HG03460 (cell line): ENCODE measurements at regions not wholly inside any gene's neighbourhood (a gene's known extent, or its start where the extent isn't known, plus 50 kb on each side); places are given as distances from the start of the nearest gene placed in this dataset.
"Not testable (repeated sequence)": the region's sequence is repeated elsewhere in the genome, so short reads cannot be mapped to it uniquely, and the experiment has no call there.

Experiments used
- ATAC-seq: cut with Tn5 transposase; IDR thresholded peaks from one replicate; pipeline ENCODE4 v1.9.1; 2021; ENCODE audit not compliant: unreplicated experiment

GRCh38 chr3:164476631-164477030 lies 601.7 kb downstream of the SI start:
- no peak for ATAC-seq

- no peak for ATAC-seq
These were observed 607.8 kb downstream of the SI start for GRCh38 chr3:164470471-164470870.

- ATAC-seq: no peak
These were observed 610.2 kb downstream of the SI start for GRCh38 chr3:164468055-164468454.

- ATAC-seq: no peak
These were observed 611.3 kb downstream of the SI start for GRCh38 chr3:164467007-164467406.

GRCh38 chr3:164465172-164465571 lies 613.1 kb downstream of the SI start:
- ATAC-seq: no peak

GRCh38 chr3:164460851-164461250 lies 617.4 kb downstream of the SI start:
- no peak for ATAC-seq

- no peak for ATAC-seq
These were observed 618.7 kb downstream of the SI start for GRCh38 chr3:164459521-164460151.

- ATAC-seq: no peak
These were observed 619.3 kb downstream of the SI start for GRCh38 chr3:164458986-164459385.

- ATAC-seq: no peak
These were observed 624.6 kb downstream of the SI start for GRCh38 chr3:164453714-164454113.

- no peak for ATAC-seq
These were observed 625.6 kb downstream of the SI start for GRCh38 chr3:164452707-164453106.

GRCh38 chr3:164451072-164451910 lies 627.0 kb downstream of the SI start:
- no peak for ATAC-seq

- ATAC-seq: no peak
These were observed 627.9 kb downstream of the SI start for GRCh38 chr3:164450276-164450905.

GRCh38 chr3:164419220-164419619 lies 659.1 kb downstream of the SI start:
- no peak for ATAC-seq

- ATAC-seq: no peak
These were observed 659.9 kb downstream of the SI start for GRCh38 chr3:164418414-164418813.

- no peak for ATAC-seq
These were observed 660.3 kb downstream of the SI start for GRCh38 chr3:164417955-164418354.

- no peak for ATAC-seq
These were observed 661.6 kb downstream of the SI start for GRCh38 chr3:164416491-164417222.

GRCh38 chr3:164408326-164408725 lies 670.0 kb downstream of the SI start:
- ATAC-seq: no peak

GRCh38 chr3:164407111-164407510 lies 671.2 kb downstream of the SI start:
- no peak for ATAC-seq

GRCh38 chr3:164406281-164406680 lies 672.0 kb downstream of the SI start:
- ATAC-seq: no peak

GRCh38 chr3:164401923-164402322 lies 676.4 kb downstream of the SI start:
- ATAC-seq: no peak

- not testable (repeated sequence) for ATAC-seq
These were observed 676.9 kb downstream of the SI start for GRCh38 chr3:164401440-164401839.
